AG20443 (cell line): ENCODE measurements at regions not wholly inside any gene's neighbourhood (a gene's known extent, or its start where the extent isn't known, plus 50 kb on each side); places are given as distances from the start of the nearest gene placed in this dataset.
A peak's percentile ranks its signal among the peaks of the same experiment; 100 is the strongest.

Experiments
- DNase-seq: peaks from one replicate; pipeline ENCODE4 v3.0.0; 2012; ENCODE audit warnings: low spot score, mixed read lengths

DNA sequence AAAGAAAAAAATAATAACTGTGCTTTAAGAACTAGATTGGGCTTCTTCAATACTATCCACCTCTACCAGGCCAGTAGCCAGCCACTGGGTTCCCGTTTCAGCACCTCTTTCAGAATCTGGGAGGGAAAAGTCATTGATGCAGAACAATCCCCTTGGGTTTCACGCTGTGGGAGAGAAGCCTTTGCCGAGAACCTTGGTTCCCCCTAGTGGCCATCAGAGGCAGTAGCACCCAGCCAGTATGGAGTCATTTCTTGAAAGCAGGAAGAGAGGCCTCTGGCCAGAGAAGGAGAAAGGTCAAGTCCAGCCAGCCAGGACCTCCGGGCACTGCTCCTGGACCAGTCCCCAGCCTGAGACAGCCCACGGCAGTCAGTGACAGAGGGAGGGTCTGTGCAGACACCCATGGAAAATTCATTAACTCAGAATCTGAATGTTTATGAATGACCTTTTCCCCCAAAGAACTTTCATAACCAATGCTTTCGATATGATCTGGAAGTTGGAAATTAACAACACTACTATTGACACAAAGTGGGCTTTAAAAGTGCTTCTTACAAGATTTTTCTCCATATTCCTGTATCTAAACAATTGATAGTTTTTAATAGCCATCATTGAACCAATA lies 51.2 kb upstream of the CDH5 start:
- DNase-seq = peak; percentile 90

DNA sequence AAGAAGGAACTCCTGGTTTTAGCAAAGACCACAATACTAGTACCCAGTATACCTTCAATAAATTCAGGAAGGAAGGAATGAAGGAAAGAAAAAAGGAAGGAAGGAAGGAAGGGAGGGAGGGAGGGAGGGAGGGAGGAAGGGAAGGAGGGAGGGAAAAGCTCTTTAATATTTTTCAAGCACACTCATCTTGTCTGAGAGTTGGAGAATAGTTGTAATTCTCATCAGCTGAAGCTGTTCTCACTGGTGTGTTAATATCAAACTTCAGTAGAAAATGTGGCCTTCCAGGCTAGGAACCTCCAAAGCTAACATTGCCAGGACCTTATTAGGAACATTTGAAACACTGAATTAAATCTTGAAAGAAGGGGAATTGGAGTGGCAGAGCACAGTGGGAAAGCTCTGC lies 55.2 kb upstream of the CDH5 start:
- DNase-seq = no peak

DNA sequence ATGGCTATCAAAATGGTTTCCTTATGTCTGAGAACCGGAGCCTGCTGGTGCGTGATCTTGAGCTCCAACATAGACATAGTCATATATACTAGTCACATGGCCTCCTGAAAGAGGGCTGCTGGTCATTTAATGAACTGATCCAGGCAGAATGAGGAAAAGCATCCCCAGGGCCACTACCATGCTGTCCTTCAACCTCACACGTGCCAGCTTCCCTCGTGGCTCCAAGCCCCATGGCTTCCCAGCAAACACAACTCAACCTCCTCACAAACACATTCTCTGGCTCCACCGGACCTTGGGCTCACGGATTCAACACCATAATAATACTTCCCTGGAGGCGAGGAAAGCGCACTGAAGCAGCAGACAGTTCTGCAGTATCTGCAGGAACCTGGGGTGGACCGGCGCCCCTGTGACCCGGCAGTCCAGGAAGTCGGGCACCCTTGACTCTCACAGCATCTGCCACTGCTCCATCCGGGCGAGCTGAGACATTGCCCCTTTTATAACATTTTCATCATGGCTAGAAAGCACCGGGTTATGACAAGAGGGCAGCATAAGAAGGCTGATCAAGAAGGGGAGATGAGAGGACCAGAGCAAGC lies 57.2 kb upstream of the CDH5 start:
- DNase-seq = no peak

DNA sequence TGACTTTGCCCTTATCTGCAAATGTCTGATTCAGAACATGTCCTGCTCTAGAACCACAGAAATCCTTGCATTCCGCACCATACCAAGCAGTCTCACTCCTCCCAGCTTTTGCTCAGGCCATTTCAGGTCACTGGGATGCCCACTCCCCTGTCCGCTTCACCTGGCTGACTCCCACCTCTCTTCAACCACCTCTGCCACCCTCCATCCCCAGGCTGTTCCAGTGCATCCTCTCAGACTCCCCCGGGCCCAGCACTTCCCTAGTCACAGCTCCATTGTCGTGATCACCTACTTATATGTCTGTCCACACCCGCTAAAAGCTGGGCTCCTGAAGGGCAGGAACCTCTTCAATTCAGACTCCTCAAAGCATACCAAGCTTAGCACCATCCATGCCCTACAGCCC lies 58.4 kb upstream of the CDH5 start:
- DNase-seq = no peak

DNA sequence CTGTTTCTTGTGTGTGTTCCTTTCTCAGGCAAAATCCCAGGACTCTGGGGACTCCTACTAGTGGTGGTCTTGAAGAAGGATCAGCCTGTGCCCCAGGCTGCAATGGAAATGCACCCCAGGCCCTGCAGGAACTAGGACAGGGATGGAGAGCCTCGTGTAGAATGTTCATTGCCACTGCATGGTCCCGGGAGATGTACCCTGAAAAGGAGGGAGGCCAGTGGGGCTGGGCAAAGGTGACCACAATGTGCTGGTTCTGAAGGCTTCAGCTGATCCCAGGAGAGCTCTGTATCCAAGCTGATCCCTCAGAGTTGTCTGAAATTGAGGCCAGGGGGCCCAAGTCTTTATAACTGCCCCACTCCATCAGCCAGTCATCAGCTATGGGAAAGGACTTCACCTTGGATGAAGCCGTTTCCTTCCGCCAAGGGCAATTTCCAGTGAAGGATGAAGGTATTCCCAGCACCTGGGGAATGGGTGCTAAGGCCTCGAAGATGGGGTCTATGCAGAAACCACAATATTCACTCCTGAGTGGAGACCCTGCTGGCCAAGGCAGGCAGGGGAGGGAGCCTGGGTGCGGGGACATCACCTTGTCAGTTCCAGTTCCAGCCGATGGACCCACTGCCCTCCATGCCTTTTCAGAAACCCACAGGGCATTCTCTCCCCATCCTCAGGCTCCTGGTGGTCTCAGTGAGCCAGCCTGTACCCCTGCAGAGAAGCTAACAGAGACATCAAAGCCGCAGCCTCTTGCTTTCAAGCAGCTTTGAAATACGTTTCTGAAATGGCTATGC lies 59.9 kb upstream of the CDH5 start:
- DNase-seq = no peak

DNA sequence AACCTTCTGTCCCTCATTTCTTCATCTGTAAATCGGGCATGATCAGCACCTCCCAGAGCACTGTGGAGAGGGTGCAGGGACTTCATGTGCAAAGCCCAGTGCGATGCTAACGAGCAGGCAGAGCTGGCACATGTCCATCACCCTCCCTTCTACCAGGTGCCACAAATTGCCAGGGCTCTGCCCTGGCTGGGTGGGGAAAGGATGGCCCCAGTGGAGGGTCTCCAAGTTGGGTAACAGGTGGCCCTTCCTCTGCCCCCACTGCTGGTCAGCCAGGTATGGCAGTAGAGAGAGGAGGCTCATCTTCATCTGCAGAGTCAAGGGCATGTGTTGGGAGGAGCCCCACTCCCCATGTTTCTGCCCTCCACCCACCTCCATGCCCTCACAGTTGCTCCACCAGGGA lies 61.5 kb upstream of the CDH5 start:
- no peak for DNase-seq

DNA sequence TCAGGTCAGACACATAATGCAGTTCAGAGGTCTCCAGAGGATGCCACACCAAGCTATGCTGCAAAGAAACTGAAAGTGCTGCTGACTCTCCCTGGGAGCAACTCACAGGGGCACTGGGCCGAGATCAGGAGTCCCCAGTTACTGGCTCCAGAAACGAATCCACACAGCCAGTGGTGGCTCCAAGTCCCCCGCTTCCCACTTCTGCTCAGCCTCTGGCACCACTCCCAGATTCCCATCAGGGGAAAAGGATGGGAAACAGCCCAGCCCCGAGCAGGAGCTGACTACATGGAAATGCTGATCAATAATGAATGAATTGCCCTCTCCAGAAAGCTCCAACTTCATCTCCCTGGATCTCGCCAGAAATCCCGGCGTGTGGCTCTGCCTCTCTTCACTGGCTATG lies 62.3 kb upstream of the CDH5 start:
- DNase-seq = peak; percentile 36

DNA sequence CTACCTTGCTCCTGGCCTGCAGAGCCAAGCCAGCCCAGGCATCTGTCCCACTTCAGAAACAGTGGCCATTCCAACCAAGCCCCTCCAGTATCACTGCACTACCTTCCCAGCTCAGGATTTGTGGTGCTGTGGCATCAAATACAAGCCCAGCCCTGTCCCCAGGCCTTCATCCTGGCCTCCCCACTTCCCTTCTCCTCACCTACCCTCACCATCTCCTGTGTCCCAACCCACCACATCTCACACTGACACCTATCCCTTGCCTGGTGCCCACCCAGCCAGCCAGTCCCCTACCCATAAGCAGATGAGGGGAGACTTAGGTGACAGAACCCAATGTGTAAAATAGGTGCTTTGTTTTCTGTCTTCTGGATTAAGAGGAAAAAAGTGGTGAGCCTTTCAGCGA lies 66.0 kb upstream of the CDH5 start:
- DNase-seq = no peak

- no peak for DNase-seq
Observed at GRCh38 chr16:66300037-66300436, 66.5 kb upstream of the CDH5 start.

DNA sequence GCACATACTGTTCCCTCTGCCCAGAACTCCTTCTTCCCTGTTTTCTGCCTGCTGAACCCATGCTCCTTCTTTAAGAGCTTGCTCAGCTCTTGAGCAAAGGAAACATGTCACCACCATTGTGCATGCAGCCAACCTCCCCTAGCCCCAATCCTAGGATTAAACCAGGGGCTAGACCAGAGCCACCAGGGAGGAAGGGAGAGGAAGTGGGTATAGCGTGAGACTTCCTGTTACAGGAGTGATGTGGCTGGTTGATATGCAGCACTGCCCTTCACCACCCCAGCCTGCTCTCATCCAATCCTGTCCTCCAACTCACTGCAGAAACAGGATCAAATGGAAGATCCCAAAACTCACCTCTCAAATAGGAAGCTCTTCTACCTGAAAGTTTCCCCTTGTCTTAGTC lies 67.1 kb upstream of the CDH5 start:
- DNase-seq = no peak

DNA sequence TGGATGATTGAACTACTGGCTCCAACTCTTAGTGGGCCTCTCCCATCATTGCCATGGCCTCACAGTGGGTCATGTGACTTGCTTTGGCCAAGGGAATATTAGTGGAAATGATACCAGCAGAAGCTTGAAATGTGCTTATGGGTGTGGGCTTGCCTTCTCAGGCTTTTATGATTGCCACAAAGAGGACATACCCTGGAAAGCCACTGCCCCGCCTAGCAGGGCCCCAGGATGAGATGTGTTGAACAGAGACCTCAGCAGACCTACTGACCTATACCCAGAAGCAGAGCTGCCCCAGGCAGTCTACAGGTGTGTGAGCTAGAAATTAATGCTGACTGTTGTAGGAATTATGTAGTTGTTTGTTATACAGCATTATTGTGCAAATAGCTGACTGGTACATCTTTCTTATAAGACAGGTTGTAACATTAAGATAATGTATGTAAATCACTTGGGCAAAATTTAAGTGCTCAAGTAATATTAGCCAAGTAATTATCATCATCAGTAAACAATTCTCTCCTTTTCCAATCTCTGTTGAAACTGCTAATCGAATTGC lies 67.8 kb upstream of the CDH5 start:
- no peak for DNase-seq

DNA sequence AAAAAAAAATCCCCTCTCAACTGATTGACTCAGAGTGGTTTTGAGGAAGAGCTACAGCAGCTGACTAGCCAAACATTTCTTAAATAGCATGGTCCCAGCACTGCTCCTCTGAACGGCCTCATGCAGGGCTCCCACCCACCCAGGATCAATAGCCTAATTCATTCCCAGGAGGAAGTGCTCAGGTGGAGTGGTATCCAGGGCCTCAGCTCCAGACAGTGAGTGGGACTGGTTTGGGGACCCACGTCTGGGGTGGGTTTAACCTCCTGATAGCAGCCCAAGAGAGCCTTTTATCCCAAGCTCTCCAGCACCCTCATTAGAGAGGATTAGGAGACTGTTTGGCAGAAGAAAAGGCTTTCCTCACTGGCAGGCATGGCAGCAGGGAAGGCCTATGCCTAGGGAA lies 68.5 kb upstream of the CDH5 start:
- DNase-seq = no peak

DNA sequence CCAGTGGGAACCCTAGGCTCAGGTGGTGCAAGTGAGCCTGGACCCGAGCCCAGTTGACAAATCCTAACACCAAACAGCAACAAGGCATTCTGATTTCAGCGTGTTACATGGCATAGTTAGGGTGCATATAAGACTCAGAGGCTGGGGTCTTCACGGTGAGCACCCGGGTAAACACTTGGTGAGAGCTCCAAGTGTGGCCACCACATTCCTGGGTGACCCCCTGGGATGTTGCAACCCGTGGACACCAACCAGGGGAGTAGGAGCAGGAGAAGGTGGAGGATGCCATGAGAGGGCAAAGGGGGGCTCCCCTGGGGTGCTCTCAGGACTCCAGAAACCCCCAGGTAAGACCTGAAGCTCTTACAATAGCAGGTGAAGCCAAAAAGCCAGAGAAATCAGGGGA lies 69.9 kb upstream of the CDH5 start:
- no peak for DNase-seq

DNA sequence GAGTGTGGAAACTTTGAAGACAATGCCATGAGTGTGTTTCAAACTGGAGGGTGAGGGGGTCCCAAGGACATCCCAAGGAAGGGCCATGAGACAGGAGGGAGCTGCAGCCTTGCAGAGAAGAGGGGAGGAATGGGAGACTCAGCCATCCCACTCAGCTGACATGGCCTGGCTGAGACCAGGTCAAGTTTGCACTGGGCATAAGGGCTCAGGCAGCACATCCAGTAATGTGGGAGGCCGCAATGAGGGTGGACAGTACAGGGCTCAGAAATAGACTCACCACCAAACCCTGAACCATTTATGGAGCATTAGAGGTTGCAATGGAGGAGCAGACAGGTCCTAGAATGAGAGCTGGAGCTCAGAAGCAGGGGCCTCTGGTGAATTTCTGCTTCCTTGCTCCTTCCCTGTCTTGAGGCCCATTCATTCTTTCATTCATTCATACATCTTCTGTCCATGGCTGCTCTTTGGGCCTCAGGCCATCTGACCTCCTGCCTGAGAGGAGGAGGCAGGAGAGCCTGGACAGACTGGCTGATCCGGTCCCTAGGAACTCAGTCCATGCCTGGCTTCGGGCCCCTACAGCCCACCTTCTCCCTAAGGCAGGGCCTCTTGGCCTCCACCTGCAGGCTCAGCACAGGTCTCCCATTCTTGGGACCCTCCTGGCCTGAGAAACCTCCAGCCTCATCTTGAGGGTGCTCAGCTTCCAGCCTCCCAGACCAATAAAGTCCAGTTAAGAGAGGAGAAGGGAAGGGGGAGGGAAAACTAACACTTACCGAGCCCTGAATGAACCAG lies 70.5 kb upstream of the CDH5 start:
- DNase-seq = no peak

DNA sequence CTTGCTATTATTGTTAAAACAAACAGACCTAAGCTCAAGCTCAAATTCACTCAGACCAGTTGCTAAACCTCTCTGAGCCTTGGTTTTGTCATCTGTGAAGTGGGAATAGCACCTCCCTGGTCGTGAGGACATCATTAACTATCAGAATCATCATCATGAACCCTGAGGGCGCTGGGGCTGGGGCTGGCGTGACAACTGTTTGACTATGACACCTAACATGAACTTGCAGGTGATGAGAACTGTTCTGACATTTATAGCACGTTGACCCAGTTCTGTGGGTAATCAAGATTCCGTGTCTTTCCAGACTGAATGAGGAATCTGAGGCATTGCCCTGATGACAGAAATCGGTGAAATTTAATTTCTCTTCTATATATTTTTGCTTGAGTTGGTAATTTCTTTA lies 71.3 kb upstream of the CDH5 start:
- no peak for DNase-seq

GRCh38 chr16:66294507-66294906 lies 72.0 kb upstream of the CDH5 start:
- DNase-seq = no peak

- DNase-seq = no peak
Observed at GRCh38 chr16:66293932-66294331, 72.6 kb upstream of the CDH5 start.

DNA sequence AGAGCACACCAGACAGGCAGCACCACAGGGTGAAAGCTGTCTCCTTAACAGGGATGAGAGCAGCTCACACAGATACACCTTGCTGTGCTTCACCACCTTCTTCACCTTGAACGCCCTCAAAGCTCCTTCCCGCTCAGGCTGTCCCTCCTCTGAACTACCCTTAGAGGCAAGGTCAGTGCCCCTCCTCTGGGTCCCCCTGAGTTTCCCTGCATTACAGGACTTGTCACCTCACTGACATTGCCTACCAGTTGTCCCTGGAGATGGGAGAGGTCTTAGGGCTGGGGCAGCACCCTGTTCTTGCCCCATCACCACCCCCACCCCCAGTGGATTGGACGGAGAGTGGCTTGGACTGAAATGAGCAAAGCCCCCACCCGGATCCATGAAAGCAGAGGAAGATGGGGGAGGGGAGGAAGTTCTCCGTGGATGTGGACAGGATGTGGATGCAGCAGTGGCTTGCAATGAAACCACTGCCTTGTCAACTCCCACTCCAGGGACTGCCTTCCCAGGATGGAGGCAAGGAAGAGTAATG lies 73.2 kb upstream of the CDH5 start:
- no peak for DNase-seq

- no peak for DNase-seq
Observed at GRCh38 chr16:66292241-66292935, 74.1 kb upstream of the CDH5 start.

DNA sequence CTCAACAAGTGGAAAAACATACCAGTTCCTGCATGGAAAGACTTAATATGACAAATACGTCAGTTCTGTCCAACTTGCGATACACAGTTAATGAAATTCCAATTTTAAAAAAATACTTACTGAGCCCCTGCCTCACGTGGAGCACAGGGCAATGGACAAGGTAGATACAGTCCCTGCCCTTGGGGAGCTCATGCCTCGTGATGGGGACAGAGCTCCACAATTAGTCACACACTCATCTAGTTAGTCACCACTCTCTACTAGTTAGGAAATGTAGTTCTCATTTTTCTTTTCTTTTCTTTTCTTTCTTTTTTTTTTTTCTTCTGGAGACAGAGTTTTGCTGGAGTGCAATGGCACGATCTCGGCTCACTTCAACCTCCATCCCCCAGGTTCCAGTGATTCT lies 74.7 kb upstream of the CDH5 start:
- DNase-seq = no peak

DNA sequence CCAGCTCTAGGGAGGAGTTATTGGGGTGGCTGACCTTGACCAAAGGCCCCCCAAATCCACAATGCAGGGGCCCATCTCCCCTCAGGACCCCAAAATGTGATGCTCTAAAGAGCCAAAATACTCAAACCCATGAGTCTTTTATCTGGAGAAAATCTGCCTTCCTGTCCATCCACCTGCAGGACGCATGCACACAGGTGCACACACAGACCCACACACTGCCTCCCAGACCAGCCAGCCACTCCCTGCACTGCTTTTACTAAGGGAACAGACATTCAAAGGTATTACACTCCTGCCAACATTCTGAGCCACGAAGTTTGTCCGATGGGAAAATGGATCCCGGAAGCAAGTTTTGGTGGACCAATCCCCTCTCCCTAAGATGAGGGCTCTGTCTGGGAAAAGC lies 76.1 kb upstream of the CDH5 start:
- DNase-seq = no peak

DNA sequence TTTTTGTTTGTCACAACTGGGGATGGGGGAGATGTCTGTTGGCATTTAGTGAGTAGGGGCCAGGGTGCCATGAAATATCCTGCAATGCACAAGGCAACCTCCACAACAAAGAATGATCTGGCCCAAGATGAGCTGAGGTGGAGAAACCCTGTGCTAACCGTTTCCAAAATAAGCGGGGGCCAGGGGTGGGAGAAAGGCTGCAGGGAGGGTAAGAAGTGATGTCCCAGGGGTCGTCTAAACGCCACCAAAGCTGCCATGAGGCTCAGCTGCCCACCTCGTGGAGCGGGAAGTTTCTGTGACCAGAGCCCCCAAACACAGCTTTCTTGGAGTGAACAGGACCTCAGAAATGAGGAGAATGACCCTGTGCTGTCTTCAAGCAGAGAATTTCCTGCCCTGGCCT lies 76.5 kb upstream of the CDH5 start:
- DNase-seq = no peak
